Uterus (tissue), 3 donors: ENCODE measurements at regions not wholly inside any gene's neighbourhood (a gene's known extent, or its start where the extent isn't known, plus 50 kb on each side); places are given as distances from the start of the nearest gene placed in this dataset. TPM values are rescaled to one million over a fixed set of nuclear protein-coding genes. Genes with fewer than 3 reads are reported as not detected.

Experiments used
- DNase-seq, 2 donors: peaks; one replicate each; pipeline ENCODE4 v3.0.0-alpha.2; 2019 to 2020
- H3K27ac ChIP-seq, 2 donors: fragments of 200-600 bp; sonication (generic); 1 replicate in 1 of 2; 2 replicates in 1 of 2; pipeline ENCODE4 v1.5.1; 2016 to 2018
- H3K27me3 ChIP-seq, 2 donors: fragments of 200-600 bp; sonication (generic); one replicate each; pipeline ENCODE4 v1.5.1; 2018 to 2019; ENCODE audit warnings: control low read depth in 1 of 2
- H3K36me3 ChIP-seq, 2 donors: fragments of 200-600 bp; sonication (generic); one replicate each; pipeline ENCODE4 v1.5.1; 2019; ENCODE audit warnings: control low read depth in 1 of 2
- H3K4me1 ChIP-seq, 2 donors: fragments of 200-600 bp; sonication (generic); one replicate each; pipeline ENCODE4 v1.5.1; 2018 to 2019; ENCODE audit warnings: control low read depth in 1 of 2
- H3K4me3 ChIP-seq, 2 donors: fragments of 200-600 bp; sonication (generic); 1 replicate in 1 of 2; 2 replicates in 1 of 2; pipeline ENCODE4 v1.5.1; 2018 to 2019; ENCODE audit warnings: mild to moderate bottlenecking in 1 of 2
- H3K9me3 ChIP-seq, 2 donors: fragments of 200-600 bp; sonication (generic); one replicate each; pipeline ENCODE4 v1.5.1; 2019; ENCODE audit warnings: control low read depth in 1 of 2
- CTCF ChIP-seq, 4 experiments: fragments of 200-600 bp in 2 of 4; fragments of 450-650 bp in 2 of 4; sonication (generic) in 2 of 4; IDR thresholded peaks; one replicate each; pipeline ENCODE4 v1.5.1; 2016 to 2019; ENCODE audit warnings: antibody characterized with exemption in 4 of 4, mild to moderate bottlenecking in 2 of 4, moderate library complexity in 1 of 4
- POLR2A ChIP-seq, 2 donors: fragments of 450-650 bp; IDR thresholded peaks; one replicate each; pipeline ENCODE4 v1.6.1; 2016; ENCODE audit warnings: antibody characterized with exemption in 2 of 2, mild to moderate bottlenecking in 1 of 2, moderate library complexity in 1 of 2
- intact Hi-C: fragments of 100-400 bp; cut with DNase I; formaldehyde crosslinking; loops from one replicate; pipeline ENCODE4 v1.15.1; 2023; ENCODE audit warnings: low total_unique reads
- small RNA-seq: library from RNA; depleted of rRNA; stranded (forward); fragments of <200 nt; gene quantifications from one replicate; pipeline ENCODE3, GENCODE V24; 2016
- donor health status: DM: yes; HTN: yes; CAD: no.

- H3K9me3 ChIP-seq: no peaks in the 10 kb centered on the region
- H3K36me3 ChIP-seq: no peaks in the 10 kb centered on the region
- DNase-seq: no peak
- H3K4me3 ChIP-seq: no peak overlapping the region
- no peak overlapping the region for H3K27ac ChIP-seq
- H3K4me1 ChIP-seq: no peaks in the 10 kb centered on the region
- TF ChIP-seq POLR2A (IDR thresholded peaks at IDR 0.05) (no peak), CTCF (IDR thresholded peaks at IDR 0.05) (no peak)
- H3K27me3 ChIP-seq: no peaks in the 10 kb centered on the region
- intact Hi-C loops: no loop called here
These were observed 409.3 kb downstream of the PRKD1 start for GRCh38 chr14:29518335-29518734.

GRCh38 chr14:29521526-29522137, 406.0 kb downstream of the PRKD1 start:
- Histone ChIP-seq H3K36me3 (no peaks in the 10 kb centered on the region), H3K4me1 (no peaks in the 10 kb centered on the region), H3K27ac (no peak overlapping the region), H3K27me3 (no peaks in the 10 kb centered on the region), H3K9me3 (no peaks in the 10 kb centered on the region), H3K4me3 (no peak overlapping the region)
- DNase-seq: no peak
- TF ChIP-seq POLR2A (IDR thresholded peaks at IDR 0.05) (no peak), CTCF (IDR thresholded peaks at IDR 0.05) (no peak)
- intact Hi-C loops: no loop called here

Small RNA genes in the stretch of these regions (small RNA-seq; reads per million reads assigned to genes)
- gene RF00019 (not detected), gene RNU11-5P (not detected), gene RNU6-864P (not detected)
